Pulmonary artery endothelial cell (primary cell): ENCODE measurements at regions not wholly inside any gene's neighbourhood (a gene's known extent, or its start where the extent isn't known, plus 50 kb on each side); places are given as distances from the start of the nearest gene placed in this dataset.

Experiments
- DNase-seq: peaks from one replicate; pipeline ENCODE4 v3.0.0-alpha.2; 2011; ENCODE audit warnings: low read depth, low spot score

DNA sequence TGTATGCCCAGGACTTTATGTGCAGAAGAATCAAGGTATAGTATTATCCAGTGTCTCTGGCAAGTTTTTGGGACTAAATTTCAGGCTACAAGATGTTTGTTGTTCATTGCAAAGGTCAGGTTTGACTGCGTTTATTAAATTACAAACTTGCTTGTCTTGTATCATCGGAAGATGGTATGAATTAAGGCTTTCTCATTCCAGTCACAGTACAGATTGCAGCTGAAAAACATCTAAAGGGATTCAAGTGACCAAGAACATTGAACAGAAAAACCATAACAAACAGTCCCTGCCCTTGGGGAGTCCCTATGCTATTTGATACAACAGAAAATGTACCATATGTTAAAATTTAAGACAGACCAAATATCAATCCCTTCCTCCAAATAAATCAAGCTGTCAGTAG lies 244.7 kb upstream of the TNC start:
- no peak for DNase-seq

DNA sequence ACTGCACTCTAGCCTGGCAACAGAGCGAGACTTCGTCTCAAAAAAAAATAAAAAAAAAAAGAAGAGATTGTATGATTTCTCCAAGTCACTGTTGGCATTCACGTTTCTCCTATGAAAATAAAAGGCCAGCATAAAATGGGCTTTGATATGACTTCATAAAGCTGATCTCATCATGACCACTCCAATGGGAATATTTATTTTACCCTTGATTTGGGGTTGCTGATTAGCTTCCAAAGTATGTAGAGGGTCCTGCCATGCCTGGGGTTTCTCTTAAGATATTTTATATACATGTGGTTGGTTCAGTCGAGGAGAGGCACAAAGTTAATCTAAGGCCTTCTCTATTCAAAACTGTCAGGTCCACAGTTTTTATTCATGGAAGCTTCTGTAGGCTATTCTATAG lies 247.0 kb upstream of the TNC start:
- no peak for DNase-seq

DNA sequence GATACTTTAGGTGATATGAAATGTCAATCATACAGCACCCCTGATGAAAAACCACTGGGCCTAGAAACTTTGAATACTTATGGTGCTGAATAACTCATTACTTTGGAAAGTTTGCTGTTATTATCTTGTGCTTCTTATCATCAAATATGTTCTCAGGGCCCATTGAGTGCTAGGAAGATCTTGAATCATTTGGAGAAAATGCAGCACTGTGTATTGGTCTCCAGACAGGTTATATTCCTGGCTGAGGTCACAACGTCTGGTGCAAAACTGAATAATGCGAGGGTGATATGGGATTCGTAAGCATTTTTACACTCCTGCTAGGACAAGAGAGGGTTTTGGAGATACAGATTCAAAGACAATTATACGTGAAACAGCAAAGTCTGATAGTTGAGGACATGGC lies 249.4 kb upstream of the TNC start:
- no peak for DNase-seq

DNA sequence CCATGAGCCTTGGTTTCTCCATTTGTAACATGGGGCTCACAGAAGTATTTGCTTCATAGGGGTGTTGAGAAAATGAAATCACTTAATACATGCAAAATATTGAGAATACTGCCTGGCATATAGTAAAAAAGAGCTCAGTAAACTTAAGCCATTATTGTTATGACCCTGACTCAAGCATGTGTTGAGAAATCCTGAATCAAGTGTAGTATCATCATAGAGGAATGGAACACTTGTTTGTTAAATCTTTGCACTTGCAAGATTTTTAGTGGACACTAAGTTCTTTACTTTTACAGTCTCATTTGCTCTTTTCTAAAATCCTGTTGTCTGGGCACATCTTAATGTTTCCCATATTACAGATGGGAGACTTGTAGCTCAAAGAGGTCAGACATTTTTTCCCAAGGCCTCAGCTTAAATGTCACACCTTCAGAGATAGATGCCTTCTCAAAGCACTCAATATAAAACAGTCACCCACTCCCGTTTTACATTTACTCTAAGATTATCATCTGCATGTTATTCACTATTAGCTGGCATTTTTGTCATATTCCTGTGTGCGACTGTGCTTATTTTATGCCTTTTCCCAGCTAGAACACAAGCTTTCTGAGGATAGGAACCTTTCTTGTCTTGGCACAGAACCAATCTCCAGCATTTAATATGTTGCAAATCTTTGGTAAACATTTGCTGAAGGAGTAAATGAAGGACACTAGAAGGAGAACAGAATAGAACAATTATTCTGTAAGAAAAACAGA lies 250.0 kb upstream of the TNC start:
- no peak for DNase-seq

DNA sequence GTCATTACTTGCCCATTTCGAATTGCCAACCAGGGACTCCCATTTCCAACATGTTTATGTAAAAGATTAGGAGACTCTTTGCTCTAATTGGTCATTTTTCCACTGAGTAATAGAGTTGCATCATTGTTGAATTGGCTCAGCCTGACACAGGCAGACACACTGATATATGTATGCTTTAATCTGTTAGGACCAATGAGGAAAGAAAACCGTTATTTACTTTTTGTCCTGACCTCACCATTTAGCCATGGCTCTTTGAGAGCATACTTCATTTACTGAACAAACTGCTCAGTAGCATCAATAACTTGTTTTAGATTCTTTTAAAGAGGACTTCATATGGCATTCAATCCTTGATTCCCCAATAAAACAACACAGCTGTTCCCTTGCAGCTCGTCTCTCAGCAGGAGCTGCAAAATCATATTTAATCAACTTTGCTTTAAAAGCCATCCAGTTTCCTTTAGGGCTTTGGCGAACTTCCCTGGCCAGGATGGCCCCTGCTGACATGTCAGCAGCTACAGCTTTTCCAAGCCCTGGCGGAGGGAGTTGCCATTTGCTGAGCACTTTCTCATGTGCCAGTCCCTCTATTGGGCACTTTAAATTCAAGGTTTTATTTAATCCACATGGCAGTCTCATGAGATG lies 251.5 kb upstream of the TNC start:
- DNase-seq, result no peak

DNA sequence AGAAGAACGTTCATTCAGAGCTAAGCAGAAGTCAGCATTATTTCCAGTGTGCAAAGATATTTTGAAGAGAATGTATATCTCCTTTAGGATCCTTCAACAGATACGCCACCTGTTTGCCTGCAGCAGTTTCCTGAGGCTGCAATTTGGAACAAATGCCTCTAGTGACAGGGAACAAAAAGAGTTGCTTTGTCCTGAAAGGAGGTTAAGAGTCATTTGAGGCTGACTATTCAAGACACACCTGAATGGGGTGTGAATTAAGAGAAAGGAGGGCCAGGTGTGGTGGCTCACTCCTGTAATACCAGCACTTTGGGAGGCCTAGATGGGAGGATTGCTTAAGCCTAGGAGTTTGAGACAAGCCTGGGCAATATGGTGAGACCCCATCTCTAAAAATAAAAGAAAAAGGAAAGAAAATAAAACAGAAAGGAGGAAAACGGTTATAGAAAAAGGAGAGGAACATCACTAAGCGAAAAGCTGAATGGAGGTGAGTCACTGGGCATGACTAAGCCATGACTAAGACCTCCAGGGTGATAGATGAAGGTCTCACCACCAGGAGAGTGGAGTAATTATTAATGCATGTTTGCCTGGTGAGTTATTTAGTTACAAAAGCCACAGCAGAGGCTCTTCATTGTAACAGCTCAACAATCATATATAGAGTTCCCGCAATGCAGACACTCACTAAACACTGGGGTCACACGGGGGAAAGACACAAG lies 255.2 kb upstream of the TNC start:
- DNase-seq, result no peak

DNA sequence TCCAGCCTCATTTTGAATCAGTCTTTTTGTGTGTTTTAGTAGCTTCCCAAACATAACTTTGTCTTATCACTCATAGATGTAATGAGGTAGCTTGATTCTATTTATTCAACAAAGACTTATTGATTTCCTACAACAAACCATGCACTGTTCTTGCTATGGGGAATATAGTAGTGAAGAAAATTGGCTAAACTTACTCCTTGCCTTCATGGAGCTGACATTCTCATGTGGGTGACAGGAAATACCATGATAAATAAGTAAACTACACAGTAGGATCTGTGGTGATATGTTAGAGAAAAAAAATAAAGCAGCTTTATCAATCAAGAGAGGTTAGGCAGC lies 255.7 kb upstream of the TNC start:
- DNase-seq, result no peak

DNA sequence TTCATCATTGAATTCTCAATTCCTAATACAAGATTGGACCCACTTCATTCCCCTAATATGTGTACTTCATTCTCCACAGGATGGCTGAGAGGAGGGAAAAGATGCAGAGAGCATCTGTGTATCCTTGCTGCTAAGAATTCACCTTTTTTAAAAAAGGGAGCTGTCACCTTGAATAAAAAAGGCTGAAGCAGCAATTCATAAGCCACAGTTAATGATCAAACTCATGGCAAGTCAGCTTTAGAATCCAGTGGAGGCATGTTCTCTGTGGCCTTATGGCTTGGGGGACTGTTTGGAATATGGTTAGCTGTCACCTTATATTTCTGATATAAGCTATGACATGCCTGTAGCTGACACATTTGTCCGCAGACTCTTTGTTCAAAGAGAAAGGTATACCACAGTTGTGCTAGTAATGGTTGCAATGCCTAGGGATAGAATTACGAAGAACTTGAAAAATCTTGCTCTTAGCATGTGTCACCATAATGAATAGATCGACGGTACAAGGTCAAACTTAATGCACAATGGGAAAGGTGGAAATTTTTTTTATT lies 256.8 kb upstream of the TNC start:
- no peak for DNase-seq

DNA sequence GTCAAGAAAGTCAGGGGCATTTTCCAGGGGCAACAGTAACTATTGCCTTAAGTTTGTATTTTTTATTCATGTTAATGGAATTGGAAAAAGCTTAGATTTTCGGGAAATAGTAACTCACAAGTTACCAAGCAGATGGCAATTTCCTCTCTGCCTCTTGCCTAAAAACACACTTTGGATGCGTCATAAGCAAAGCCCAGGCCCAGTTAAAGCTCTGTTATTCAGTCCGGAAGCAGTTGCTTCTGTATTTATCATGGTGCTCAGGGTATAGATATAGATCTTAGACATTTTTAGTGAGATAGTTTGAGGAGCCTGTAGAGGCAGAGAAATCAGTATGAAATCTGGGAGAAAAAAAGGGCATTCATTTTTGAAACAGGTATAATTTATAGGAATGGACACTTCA lies 260.3 kb upstream of the TNC start:
- DNase-seq, result no peak

DNA sequence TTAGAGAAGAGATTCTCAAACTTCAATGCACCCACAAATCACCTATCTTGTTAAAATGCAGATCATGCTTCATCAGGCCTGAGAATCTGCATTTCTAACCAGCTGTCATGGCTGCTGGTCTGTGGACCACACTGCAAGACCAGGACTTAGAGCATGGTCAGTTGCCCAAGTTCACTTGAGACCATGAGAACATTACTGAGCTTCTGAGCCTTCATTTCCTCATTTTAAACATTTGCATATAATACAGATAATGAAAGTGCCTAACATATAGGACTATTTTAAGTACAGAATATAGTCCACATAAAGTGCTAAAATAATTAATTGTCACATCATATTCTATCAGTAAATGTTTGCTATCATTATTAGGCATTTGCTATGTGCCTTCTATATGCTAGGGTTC lies 260.8 kb upstream of the TNC start:
- DNase-seq, result no peak

DNA sequence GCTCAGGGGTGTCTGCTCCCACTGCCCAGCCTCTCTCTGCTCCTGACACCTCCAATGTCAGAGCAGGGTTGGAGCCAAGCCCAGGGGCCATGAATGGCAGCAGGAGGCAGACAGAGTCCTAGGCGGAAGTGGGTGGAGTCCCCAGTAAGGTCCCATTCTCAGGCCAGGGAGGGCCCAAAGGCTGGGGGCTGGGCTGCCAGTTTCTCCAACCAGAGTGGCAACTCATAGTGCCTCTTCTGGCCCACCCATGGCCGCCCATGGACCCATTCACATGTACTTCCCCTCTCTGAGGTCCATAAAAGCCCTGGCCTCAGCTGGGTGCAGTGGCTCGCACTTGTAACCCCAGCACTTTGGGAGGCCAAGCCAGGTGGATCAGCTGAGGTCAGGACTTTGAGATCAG lies 261.8 kb upstream of the TNC start:
- no peak for DNase-seq

DNA sequence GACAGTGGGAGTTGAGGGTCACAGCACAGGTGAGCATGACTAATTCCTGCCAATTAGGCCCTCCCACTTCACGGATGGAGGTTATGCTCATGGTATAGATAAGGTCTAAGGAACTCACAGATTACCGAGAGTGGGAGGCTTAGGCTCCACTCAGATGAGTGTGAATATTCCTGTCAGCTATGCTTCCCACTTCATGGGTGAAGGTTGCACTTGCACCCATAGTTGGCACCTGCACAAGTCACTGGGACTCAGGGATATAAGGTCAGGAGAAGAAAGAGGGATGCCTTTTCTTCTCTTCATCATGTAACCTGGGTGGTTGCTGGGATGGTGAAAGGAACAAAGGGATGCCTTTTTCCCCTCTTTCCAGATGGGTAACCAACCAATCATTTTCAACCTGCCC lies 264.9 kb upstream of the TNC start:
- DNase-seq, result no peak

DNA sequence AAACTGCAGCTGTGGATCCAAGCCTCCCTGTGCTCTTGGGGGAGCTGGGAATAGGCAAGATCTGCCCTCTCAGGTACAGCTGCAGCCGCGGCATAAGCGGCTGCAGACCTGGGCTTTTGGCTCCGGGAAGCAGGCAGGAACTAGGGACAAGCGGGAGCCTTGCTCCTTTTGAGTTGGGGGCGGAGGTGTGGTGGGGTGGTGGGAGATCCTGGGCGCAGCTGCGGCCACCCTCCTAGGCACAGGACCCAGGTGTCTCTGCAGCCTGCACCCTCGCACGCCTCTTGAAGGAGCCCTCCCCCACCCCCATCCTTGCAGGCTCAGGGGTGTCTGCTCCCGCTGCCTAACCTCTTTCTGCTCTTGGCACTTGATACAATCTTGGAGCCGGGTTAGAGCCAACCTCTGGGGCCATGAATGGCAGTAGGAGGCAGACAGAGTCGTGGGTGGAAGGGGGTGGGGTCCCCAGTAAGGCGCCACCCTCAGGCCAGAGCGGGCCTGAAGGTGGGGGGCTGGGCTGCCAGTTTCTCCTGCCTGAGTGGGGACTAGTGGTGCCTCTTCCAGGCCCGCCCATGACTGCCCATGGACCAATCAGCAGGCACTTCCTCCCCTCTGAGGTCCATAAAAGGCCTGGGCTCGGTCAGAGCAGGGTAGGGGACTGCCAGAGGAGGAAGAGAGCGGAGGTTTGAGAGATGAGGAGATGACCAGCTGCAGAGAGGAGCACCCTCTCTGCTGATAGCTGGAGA lies 267.6 kb upstream of the TNC start:
- no peak for DNase-seq

DNA sequence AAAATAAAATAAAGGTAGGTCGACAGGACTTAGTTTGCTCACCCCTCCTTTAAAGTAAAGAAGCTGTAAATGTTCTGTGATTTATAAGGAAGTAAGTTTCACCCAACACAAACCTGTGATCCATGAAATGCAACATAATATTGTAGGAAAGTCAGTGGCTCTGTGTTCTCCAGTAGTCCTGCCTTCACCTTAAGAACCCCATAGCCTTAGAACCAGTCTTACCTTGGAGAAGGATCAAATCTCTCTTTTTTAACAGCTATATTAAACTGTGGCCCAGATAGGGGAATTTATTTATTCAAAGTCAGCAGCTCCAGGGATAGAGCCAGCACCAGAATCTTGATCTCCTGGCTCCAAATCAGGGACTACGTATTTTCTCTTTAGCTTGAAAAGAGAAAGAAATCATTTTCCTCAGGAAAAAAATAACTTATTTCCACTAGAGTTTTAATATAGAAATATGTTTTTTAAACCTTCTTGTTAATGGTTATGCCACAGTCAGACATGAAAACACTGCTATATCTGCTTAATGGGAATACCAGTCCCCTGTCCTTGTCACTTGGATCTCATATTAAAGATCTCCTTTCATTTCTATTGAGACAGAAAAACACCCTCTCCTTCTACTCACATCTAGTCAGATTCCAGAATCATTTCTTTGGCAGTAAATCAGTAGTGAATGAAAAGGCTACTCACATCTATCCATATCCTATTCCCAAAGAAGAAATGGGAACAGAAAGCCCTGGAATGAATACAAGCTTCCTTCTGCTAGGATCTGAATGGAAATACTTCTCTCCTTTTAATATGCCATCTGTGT lies 269.2 kb upstream of the TNC start:
- no peak for DNase-seq

DNA sequence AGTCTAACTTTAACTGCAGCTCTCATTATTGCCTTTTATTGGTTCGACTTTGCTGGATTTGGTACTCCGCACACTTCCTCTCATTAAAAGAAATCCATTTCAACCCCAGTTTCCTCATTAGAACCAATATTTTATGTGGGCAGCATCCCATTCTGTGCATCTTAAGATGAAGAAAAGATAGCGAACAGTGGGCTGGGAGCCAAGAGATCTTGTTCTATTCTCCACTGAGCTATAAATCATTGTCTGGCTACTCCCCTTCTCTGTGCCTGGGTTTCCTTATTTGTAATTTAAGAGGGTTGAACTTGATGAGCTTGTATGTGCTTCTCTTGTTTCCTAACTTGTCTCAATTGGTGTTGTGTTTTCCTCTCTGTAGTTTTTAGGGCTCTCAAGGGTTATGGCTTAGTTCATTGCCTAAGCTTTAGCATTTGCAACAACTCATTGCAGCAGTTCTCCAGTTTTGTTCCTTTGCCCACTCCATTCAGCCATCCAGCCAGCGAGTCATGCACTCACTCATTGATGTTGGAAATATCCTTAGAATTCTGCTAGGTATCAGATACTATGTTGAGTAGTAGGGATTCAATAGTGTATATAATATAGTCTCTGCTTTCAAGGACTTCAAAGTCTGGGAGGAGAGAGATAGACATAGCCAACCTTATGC lies 273.3 kb upstream of the TNC start:
- no peak for DNase-seq

DNA sequence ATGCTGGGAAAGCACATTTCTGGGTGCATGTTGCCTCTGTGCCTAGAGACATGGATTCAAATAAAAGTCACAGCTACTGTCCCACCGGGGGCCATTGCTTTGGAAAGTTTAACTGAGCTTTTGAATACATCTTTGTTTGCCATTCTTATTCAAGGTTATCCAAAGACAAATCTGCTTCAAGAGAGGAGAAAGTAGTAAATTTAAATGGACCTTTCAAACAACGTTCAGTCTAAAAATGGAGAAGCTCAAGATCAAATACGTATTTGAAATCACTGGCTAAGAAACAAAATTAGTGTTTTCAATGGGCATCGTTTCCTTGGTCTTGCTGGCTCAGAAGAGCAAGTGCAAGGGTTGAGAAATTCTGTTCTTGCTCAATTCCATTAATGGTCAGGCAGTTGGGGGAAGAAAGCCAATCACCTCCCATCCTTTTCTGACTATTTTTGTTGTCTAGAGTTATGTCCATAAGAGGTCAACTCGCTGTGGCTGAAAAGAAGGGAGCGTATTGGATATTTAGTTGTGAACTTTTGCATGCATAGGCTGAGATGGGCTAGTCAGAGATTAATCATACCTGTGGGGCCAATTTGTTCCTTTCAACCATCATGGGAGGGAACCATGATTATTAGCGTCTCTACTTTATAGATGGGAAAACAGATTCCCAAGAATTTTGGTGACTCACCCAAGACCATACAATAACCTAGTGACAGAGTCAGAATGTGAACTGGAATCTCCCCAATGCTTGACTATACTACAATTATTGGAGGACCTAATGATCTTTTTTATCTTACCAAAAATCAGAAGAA lies 276.2 kb upstream of the TNC start:
- no peak for DNase-seq

DNA sequence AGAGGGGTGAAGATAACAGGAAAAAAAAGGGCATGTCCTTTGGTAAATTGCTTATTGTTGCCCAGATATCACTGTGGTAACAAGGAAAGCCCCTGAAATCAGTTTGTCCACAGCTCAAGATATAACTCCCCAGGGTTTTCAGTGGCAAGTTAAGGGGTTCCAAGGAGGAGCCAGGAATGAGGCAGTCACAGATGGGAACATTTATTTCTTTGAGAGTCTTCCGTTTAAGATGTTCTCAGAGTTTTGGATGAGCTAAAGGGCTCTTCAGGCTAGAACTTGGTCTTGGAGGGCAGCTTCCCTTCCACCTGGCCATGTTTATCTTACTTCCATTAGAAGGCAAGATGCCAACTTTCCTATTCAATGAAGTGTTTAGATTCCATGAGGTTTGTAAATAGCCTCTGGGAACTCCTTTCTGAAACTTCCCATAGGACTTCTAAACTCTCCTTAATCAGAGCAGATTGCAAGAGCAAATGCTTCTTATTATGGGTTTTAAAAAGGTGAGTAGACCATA lies 277.6 kb upstream of the TNC start:
- DNase-seq, result no peak

DNA sequence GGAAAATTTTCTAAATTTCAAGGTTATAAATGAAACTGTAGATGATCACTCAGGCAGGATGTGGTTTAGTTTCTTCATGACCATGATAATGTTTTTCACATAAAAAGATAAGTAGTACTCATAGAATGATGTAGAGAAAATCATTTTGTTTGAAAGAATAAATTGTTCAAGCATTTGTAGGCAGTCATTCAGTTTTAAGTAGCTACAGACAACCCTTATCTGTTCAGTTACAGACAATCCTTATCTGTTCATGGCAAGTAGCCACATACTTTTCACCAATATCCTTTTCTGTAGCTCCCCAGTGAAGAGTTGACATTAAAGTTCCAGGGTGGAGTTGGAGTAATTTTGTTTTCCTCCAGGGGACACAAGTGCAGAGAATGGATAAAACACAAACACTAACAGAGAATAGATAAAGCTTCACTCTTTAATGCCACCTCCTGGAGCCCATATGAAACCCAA lies 278.1 kb upstream of the TNC start:
- no peak for DNase-seq

DNA sequence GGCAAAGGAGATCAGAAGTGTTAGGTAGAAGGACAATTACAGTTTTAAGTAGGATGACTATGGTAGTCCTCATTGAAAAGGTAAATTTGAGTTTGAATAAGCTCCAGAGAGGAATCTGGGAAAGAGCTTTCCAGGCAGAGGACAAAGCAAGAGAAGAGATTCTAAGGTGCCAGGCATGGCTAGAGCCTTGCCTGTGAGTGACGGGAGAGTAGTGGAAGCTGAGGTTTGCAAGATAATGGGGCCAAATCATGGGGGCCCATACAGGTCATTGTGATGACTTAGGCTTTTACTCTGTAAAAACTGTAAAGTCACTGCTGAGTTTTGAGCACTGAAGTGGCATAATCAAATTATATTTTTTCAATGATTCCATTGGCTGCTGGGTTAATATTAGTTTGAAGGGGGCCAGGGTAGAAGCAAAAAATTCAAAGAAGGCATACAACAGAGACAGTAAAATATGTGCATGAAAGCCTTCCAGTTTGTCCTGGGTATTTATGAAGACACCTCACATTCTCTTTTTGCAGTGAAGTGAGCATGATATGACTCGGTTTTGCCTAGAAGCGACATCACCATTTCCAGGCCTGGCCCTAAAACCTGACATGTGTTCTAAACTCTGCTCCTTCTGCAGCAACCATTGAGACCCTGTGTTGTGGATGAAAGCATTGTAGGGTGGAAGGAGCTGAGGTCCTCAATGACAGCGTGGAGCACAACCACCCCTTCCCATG lies 279.8 kb upstream of the TNC start:
- DNase-seq, result no peak
